Skeletal muscle satellite cell (primary cell): ENCODE measurements at regions not wholly inside any gene's neighbourhood (a gene's known extent, or its start where the extent isn't known, plus 50 kb on each side); places are given as distances from the start of the nearest gene placed in this dataset.

Experiments
- H3K27me3 ChIP-seq: 2 replicates; pipeline ENCODE4 v1.7.0; 2013; ENCODE audit warnings: low read length; ENCODE audit not compliant: control insufficient read depth, insufficient read depth
- H3K36me3 ChIP-seq: 2 replicates; pipeline ENCODE4 v1.7.0; 2013; ENCODE audit warnings: mild to moderate bottlenecking, control low read depth, low read length; ENCODE audit not compliant: insufficient read depth
- H3K4me1 ChIP-seq: 2 replicates; pipeline ENCODE4 v1.7.0; 2013; ENCODE audit warnings: low read length; ENCODE audit not compliant: control insufficient read depth, insufficient read depth
- H3K4me2 ChIP-seq: 2 replicates; pipeline ENCODE4 v1.7.0; 2013; ENCODE audit warnings: mild to moderate bottlenecking, low read length
- H3K4me3 ChIP-seq: 2 replicates; pipeline ENCODE4 v1.7.0; 2013; ENCODE audit warnings: low read length
- H3K9ac ChIP-seq: 2 replicates; pipeline ENCODE4 v1.7.0; 2013; ENCODE audit warnings: mild to moderate bottlenecking, low read depth, low read length, moderate library complexity
- H3K9me3 ChIP-seq: replicated peaks from 2 replicates; pipeline ENCODE4 v1.7.0; 2013; ENCODE audit warnings: mild to moderate bottlenecking, control low read depth, low read length

DNA sequence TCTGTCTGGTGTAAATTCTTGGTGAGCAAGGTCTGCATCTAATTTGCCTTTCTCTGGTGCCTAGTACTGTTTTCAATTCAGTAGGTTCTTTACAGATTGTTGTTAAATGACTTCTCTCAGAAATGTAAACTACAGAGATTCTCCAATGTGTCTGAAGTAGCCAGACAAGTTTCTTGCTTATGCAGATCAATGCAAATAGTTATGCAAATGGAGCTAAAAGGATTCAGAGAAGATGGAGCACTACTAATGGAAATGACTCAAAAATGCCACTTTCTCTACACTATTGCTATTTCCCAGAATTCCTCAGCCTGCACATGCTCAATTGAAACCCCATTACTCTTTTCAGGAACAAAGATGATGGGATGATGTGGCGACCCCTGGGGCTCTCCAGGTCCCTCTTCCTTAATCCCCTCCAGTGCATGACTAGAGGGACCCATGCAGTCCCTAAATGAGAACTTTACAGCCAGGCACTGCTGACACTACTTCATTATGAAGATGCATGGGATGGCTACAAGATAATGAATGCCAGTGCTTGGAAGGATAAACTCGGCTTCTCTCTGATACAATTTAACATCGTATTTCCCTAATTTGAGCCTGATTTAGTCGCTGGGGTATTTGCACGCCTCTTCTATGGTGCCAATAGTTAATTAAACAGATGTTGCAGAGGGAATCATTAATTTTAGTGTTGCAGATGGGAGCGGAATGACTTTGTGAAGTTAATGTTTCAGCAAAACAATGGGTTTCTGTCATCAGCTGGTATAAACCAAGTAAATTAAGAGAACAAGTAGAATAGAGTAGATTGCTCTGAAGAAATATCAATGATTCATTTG lies 753.2 kb downstream of the TLR4 start:
- Histone ChIP-seq H3K36me3 (no peaks in the 10 kb centered on the region), H3K4me3 (no peak overlapping the region), H3K4me1 (peaks cover 8% of the 10 kb centered on the region), H3K27me3 (no peaks in the 10 kb centered on the region), H3K9ac (no peak overlapping the region), H3K4me2 (no peak overlapping the region), H3K9me3 (no peaks in the 10 kb centered on the region)

DNA sequence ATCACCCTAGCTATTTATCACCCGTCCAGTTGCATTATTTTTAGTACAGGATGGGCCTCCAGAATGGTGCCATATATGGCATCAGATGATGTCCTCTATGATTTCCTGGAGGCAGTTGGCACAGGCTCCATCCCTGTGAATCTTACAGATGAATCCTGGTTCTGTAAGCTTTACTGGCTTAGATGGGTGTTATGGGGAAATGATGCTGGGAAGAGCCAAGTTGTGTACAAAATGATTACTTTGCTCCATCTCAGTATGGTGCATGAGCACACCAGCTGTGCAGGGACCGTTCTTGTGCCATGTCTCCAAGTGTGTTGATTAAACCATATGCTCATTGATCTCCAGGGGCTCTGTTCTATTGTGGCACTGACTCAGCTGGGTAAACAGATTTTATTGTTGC lies 755.7 kb downstream of the TLR4 start:
- Histone ChIP-seq H3K4me2 (no peak overlapping the region), H3K36me3 (no peaks in the 10 kb centered on the region), H3K4me3 (no peak overlapping the region), H3K4me1 (peaks cover 8% of the 10 kb centered on the region), H3K9ac (no peak overlapping the region), H3K9me3 (no peaks in the 10 kb centered on the region), H3K27me3 (no peaks in the 10 kb centered on the region)

DNA sequence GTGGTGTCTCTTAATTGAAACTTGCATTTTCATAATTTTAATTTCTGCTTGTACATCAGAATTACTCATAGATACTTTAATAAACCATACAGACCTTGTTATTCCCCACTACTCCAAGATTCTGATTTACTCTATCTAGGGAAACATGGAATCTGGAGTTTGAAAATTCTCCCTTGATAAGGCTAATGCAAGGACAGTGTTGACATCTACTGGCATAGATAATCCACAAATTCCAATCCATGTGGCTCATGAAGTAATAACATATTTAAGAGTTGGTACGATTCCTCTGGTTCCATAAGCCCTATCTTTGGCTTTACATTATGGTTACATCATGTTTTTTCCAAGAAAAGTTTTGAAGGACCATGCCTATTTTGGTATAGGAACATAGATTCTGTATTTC lies 759.2 kb downstream of the TLR4 start:
- H3K4me2 ChIP-seq, result no peak overlapping the region
- H3K4me1 ChIP-seq, result no peaks in the 10 kb centered on the region
- H3K9ac ChIP-seq, result no peak overlapping the region
- H3K36me3 ChIP-seq, result no peaks in the 10 kb centered on the region
- H3K9me3 ChIP-seq, result no peaks in the 10 kb centered on the region
- no peaks in the 10 kb centered on the region for H3K27me3 ChIP-seq
- H3K4me3 ChIP-seq, result no peak overlapping the region

DNA sequence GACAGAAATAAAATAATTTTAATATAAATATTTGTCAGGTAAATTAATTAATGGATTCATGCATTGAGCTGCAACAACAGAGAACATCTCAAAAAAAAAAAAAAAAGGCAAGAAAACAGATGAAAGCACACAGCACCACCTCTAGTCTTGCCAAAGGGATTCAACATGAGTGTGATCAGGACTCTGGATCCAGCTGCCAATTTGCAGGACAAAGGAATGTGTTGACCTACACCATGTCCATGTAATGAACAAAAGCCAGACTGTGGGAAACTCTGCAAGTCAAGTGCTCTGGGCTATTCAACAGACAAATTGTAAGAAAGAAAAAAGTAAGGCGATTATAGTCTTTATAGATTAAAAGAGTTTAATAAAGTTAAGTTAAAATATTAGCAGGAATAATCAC lies 769.3 kb downstream of the TLR4 start:
- Histone ChIP-seq H3K9ac (no peak overlapping the region), H3K4me2 (no peak overlapping the region), H3K27me3 (no peaks in the 10 kb centered on the region), H3K4me3 (no peak overlapping the region), H3K4me1 (no peaks in the 10 kb centered on the region), H3K9me3 (no peaks in the 10 kb centered on the region), H3K36me3 (no peaks in the 10 kb centered on the region)

DNA sequence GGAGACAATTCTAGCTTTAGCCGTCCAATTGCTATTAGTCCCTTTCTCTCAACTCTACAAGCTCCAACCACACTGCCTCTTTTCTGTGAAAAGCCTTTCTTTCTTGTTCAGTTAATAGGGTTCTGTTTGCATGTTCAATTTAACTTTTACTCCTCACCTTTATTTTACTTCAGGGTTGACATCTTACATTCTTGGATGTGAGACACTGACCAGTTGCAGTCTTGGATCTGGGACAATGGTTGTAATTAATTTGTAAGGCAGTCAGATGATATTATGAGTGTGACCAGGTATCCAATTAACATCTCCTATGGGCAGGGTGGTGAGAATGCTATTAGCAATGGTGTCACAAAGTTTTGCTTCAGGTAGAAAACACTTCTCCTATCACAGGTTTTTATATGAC lies 774.5 kb downstream of the TLR4 start:
- H3K4me2 ChIP-seq, result no peak overlapping the region
- H3K4me1 ChIP-seq, result no peaks in the 10 kb centered on the region
- no peaks in the 10 kb centered on the region for H3K9me3 ChIP-seq
- no peaks in the 10 kb centered on the region for H3K36me3 ChIP-seq
- H3K4me3 ChIP-seq, result no peak overlapping the region
- H3K9ac ChIP-seq, result no peak overlapping the region
- no peaks in the 10 kb centered on the region for H3K27me3 ChIP-seq

DNA sequence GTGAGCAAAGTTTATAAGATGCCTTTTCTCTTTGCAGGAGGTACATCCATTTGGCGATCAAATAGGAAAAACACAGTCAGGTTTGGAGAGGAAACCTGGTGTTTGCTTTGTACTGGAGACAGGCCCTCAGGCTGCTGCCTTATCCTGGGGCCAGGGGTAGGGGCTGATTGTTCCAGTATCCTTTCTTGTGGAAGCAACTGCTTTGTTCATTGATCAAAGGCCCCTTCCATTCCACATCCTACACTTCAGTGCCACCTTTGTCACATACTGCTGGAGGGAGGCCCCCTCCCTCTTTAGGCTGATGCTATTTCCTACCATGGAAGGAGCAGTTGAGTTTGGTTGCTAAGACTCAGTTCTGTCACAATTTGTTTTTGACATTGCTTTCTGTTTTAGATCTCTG lies 778.1 kb downstream of the TLR4 start:
- Histone ChIP-seq H3K4me2 (no peak overlapping the region), H3K4me1 (no peaks in the 10 kb centered on the region), H3K27me3 (no peaks in the 10 kb centered on the region), H3K9ac (no peak overlapping the region), H3K4me3 (no peak overlapping the region), H3K9me3 (no peaks in the 10 kb centered on the region), H3K36me3 (no peaks in the 10 kb centered on the region)

DNA sequence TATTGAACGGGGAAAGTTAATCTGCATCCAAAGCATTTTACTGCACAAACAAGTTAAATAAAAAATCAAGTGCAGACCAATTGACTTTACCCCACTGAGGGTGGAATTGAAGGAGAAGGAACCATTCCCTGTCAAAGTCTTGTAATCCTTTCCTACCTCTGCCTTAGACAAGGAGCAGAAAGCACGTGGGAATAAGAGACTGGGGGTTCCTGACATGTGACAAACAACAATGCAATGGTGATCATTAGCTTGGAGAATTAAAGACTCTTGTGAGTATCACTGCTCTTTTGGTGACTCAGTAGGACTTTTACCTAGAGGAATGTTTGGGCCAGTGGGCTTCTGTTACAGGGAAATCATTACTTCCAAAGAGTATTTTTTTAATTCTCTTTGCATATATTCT lies 779.5 kb downstream of the TLR4 start:
- H3K36me3 ChIP-seq, result no peaks in the 10 kb centered on the region
- no peak overlapping the region for H3K4me3 ChIP-seq
- H3K9me3 ChIP-seq, result no peaks in the 10 kb centered on the region
- H3K9ac ChIP-seq, result no peak overlapping the region
- no peaks in the 10 kb centered on the region for H3K27me3 ChIP-seq
- no peak overlapping the region for H3K4me2 ChIP-seq
- H3K4me1 ChIP-seq, result no peaks in the 10 kb centered on the region

DNA sequence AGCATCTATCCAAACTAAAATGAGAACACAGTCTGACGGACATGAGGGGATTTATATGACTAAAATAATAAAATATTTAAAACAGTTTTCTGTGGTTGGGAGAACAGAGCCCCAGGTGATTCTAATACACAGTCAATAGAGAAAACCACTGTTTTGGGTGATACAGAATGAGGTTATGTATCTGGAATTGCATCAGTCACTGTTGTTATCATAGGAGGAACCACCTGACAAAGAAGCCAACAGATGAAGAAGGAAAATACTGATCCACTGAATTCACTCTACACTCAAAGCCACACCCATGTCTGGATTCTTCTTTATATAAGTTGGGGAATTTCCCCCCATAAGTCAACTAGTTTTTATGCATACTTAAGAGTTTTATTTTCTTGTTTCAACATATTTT lies 799.0 kb downstream of the TLR4 start:
- Histone ChIP-seq H3K4me3 (no peak overlapping the region), H3K4me1 (no peaks in the 10 kb centered on the region), H3K4me2 (no peak overlapping the region), H3K9ac (no peak overlapping the region), H3K27me3 (no peaks in the 10 kb centered on the region), H3K9me3 (no peaks in the 10 kb centered on the region), H3K36me3 (no peaks in the 10 kb centered on the region)

DNA sequence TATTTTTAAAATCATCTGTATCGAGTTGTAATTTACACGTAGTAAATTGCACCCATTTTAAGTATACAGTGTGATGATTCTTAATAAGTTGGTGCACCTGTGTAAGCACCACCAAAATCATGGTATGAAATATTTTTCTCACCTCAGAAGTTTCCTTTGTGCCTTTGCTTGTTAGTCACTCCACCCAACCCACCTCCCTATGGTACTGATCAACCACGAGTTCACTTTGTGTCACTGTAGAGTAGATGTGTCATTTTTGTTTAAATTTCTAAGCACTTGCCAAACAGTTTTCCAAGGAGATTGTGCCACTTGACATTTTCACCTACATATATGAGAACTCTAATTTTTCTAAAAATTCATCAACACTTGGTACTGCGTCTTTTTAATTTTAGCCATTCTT lies 806.5 kb downstream of the TLR4 start:
- Histone ChIP-seq H3K9ac (no peak overlapping the region), H3K27me3 (no peaks in the 10 kb centered on the region), H3K9me3 (no peaks in the 10 kb centered on the region), H3K4me3 (no peak overlapping the region), H3K4me2 (no peak overlapping the region), H3K36me3 (no peaks in the 10 kb centered on the region), H3K4me1 (no peaks in the 10 kb centered on the region)

DNA sequence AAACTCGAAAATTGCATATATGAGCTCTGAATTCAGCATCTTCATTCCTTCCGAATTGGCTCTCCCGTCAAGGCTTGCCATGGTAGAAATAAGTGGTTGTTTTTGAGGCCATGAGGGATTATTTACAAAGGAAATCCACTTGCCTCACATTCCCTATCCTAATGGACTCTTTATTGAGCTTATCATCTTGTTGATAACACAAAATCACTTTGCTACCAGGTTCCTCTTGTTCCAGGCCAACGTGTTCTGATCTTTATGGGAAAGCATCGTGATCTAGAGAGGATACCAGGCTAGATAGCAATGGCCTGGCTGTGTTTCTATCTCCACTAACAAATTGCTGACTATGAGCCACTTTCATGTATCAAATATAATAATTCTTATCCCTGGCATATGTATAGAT lies 811.7 kb downstream of the TLR4 start:
- Histone ChIP-seq H3K27me3 (no peaks in the 10 kb centered on the region), H3K4me2 (no peak overlapping the region), H3K9ac (no peak overlapping the region), H3K36me3 (no peaks in the 10 kb centered on the region), H3K9me3 (no peaks in the 10 kb centered on the region), H3K4me3 (no peak overlapping the region), H3K4me1 (no peaks in the 10 kb centered on the region)

DNA sequence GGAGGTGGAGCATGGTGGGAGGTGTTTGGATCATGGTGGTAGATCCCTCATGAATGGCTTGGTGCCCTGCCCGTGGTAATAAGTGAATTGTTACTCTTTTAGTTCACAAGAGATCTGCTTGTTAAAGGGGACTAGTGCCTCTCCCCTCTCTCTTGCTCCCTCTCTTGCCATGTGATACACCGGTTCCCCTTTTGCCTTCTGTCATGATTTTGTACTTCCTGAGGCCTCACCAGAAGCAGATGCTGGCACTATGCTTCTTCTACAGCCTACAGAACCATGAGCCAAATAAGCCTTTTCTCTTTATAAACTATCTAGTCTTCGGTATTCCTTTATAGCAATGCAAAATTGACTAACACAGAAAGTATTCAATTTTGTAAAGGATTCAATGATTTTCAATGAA lies 817.1 kb downstream of the TLR4 start:
- Histone ChIP-seq H3K4me2 (no peak overlapping the region), H3K27me3 (no peaks in the 10 kb centered on the region), H3K36me3 (no peaks in the 10 kb centered on the region), H3K4me3 (no peak overlapping the region), H3K9me3 (no peaks in the 10 kb centered on the region), H3K4me1 (no peaks in the 10 kb centered on the region), H3K9ac (no peak overlapping the region)
